ENCODE measurements at regions not wholly inside any gene's neighbourhood (a gene's known extent, or its start where the extent isn't known, plus 50 kb on each side); places are given as distances from the start of the nearest gene placed in this dataset.

DNA sequence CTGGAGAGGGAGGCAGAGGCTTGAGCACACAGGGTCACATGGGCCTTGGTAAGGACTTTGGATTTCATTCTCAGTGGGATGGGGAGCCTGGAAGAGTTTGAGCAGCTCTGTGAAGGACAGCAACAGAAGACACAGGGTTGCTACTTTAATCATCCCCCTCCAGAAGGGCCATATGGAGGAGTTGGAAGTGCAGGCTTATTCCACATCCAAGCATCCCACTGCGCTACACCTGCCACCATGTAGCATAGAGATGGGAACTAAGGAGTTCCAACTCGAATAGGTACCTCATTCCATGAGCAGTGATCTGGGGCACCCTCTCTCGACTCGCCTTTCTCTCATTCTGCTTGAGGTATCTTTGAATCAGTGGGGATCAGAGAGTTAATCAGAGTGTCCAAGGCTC is 54.0 kb upstream of the CTTNBP2NL start:
- Histone ChIP-seq H3K4me3 (ENCODE audit: insufficient read depth, low read length, poor library complexity, severe bottlenecking) (no peak overlapping the region), H3K9me3 (ENCODE audit: insufficient read depth, low read length) (no peaks in the 10 kb centered on the region), H4K20me1 (ENCODE audit: low read depth, low read length) (no peaks in the 10 kb centered on the region), H3K4me2 (ENCODE audit: low read depth, low read length, poor library complexity, severe bottlenecking) (no peak overlapping the region), H3K9ac (ENCODE audit: low read length) (no peak overlapping the region), H3K79me2 (ENCODE audit: insufficient read depth, low read length) (no peaks in the 10 kb centered on the region), H3K36me3 (ENCODE audit: low read length) (no peaks in the 10 kb centered on the region), H3K27ac (ENCODE audit: low read depth, low read length) (no peak overlapping the region), H3F3A (ENCODE audit: insufficient read depth) (no peaks in the 10 kb centered on the region), H2AFZ (ENCODE audit: low read depth, low read length, severe bottlenecking) (no peak overlapping the region), H3K27me3 (ENCODE audit: low read length) (no peaks in the 10 kb centered on the region), H3K9me2 (replicated peaks; ENCODE audit: insufficient read depth, low read length) (no peaks in the 10 kb centered on the region)
- TF ChIP-seq, protein P1, sequence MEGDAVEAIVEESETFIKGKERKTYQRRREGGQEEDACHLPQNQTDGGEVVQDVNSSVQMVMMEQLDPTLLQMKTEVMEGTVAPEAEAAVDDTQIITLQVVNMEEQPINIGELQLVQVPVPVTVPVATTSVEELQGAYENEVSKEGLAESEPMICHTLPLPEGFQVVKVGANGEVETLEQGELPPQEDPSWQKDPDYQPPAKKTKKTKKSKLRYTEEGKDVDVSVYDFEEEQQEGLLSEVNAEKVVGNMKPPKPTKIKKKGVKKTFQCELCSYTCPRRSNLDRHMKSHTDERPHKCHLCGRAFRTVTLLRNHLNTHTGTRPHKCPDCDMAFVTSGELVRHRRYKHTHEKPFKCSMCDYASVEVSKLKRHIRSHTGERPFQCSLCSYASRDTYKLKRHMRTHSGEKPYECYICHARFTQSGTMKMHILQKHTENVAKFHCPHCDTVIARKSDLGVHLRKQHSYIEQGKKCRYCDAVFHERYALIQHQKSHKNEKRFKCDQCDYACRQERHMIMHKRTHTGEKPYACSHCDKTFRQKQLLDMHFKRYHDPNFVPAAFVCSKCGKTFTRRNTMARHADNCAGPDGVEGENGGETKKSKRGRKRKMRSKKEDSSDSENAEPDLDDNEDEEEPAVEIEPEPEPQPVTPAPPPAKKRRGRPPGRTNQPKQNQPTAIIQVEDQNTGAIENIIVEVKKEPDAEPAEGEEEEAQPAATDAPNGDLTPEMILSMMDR (IDR thresholded peaks at IDR 0.05; ENCODE audit: insufficient read depth, low read length, poor library complexity, severe bottlenecking), result no peak
- no peak for TF ChIP-seq EZH2phosphoT487 (conservative IDR thresholded peaks at IDR 0.05; ENCODE audit: low read length)

DNA sequence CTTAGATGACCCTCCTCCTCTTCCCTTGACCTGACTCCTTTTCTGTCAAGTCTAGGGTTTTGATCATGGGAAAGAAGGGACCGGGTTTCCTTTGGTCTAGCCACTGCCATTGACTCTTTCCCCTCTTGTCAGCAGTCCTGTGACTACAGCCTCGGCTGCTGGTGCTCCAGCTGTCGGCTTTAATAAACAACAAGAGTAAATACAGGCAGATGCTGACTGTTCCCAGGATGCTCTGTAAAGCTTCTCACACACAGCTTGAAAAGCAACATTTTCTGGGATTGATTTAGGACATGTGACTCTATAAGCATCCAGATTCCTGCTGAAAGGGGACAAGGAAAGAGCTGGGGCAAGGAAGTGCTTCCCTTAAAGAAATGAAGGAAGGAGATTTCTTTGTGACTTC is 53.5 kb upstream of the CTTNBP2NL start:
- H4K20me1 ChIP-seq (ENCODE audit: low read depth, low read length), result no peaks in the 10 kb centered on the region
- TF ChIP-seq EZH2phosphoT487 (conservative IDR thresholded peaks at IDR 0.05; ENCODE audit: low read length), result no peak
- TF ChIP-seq, protein P1 (IDR thresholded peaks at IDR 0.05; ENCODE audit: insufficient read depth, low read length, poor library complexity, severe bottlenecking), result no peak
- H3K36me3 ChIP-seq (ENCODE audit: low read length), result no peaks in the 10 kb centered on the region
- no peaks in the 10 kb centered on the region for H3F3A ChIP-seq (ENCODE audit: insufficient read depth)
- H3K9me3 ChIP-seq (ENCODE audit: insufficient read depth, low read length), result no peaks in the 10 kb centered on the region
- no peak overlapping the region for H3K27ac ChIP-seq (ENCODE audit: low read depth, low read length)
- H3K4me3 ChIP-seq (ENCODE audit: insufficient read depth, low read length, poor library complexity, severe bottlenecking), result no peak overlapping the region
- no peaks in the 10 kb centered on the region for H3K79me2 ChIP-seq (ENCODE audit: insufficient read depth, low read length)
- no peaks in the 10 kb centered on the region for H3K27me3 ChIP-seq (ENCODE audit: low read length)
- no peaks in the 10 kb centered on the region for H3K9me2 ChIP-seq (replicated peaks; ENCODE audit: insufficient read depth, low read length)
- H3K4me2 ChIP-seq (ENCODE audit: low read depth, low read length, poor library complexity, severe bottlenecking), result no peak overlapping the region
- no peak overlapping the region for H3K9ac ChIP-seq (ENCODE audit: low read length)
- H2AFZ ChIP-seq (ENCODE audit: low read depth, low read length, severe bottlenecking), result no peak overlapping the region

DNA sequence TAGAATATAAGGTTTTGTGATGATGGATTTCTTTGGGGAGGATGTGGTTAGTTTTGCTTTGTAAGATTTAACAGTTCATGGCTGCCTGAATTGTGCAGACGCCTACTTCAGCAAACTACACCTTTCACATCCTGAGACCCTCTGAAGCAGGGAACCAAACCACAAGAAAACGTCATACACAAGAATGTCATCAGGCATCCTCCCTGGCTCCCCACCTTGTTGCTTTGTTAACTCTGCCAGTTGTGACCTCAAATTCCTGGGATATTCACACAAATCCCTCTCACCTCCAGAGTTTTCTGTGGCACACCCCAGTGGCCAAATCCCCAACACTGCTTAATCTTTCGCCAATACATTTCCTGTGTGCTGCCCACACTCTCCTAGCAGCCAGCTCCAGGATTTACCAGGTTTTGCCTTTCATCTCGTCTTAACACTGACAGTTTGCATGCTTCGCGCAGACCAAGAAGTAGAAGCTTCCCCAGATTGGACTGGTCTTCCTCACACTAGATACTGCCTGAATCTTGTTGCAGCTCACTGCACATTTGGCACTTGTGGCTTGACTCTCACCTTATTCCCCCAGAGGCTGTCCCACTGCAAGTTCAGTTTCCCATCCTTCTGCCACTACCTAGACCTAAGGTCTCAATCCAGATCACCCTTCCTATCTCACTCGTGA is 51.1 kb upstream of the CTTNBP2NL start:
- H3K9ac ChIP-seq (ENCODE audit: low read length), result no peak overlapping the region
- H3K4me2 ChIP-seq (ENCODE audit: low read depth, low read length, poor library complexity, severe bottlenecking), result no peak overlapping the region
- H3K27ac ChIP-seq (ENCODE audit: low read depth, low read length), result no peak overlapping the region
- no peaks in the 10 kb centered on the region for H3K36me3 ChIP-seq (ENCODE audit: low read length)
- no peak overlapping the region for H3K4me3 ChIP-seq (ENCODE audit: insufficient read depth, low read length, poor library complexity, severe bottlenecking)
- H3F3A ChIP-seq (ENCODE audit: insufficient read depth), result no peaks in the 10 kb centered on the region
- H2AFZ ChIP-seq (ENCODE audit: low read depth, low read length, severe bottlenecking), result no peak overlapping the region
- H3K9me3 ChIP-seq (ENCODE audit: insufficient read depth, low read length), result no peaks in the 10 kb centered on the region
- no peaks in the 10 kb centered on the region for H3K79me2 ChIP-seq (ENCODE audit: insufficient read depth, low read length)
- no peaks in the 10 kb centered on the region for H3K9me2 ChIP-seq (replicated peaks; ENCODE audit: insufficient read depth, low read length)
- no peaks in the 10 kb centered on the region for H3K27me3 ChIP-seq (ENCODE audit: low read length)
- TF ChIP-seq, protein P1 (IDR thresholded peaks at IDR 0.05; ENCODE audit: insufficient read depth, low read length, poor library complexity, severe bottlenecking), result no peak
- no peak for TF ChIP-seq EZH2phosphoT487 (conservative IDR thresholded peaks at IDR 0.05; ENCODE audit: low read length)
- no peaks in the 10 kb centered on the region for H4K20me1 ChIP-seq (ENCODE audit: low read depth, low read length)
